HG03045 (cell line): ENCODE measurements at regions not wholly inside any gene's neighbourhood (a gene's known extent, or its start where the extent isn't known, plus 50 kb on each side); places are given as distances from the start of the nearest gene placed in this dataset.

ENCODE experiments used
- ATAC-seq: cut with Tn5 transposase; IDR thresholded peaks from one replicate; pipeline ENCODE4 v1.9.1; 2021; ENCODE audit warnings: mild to moderate bottlenecking, moderate library complexity; ENCODE audit not compliant: unreplicated experiment

DNA sequence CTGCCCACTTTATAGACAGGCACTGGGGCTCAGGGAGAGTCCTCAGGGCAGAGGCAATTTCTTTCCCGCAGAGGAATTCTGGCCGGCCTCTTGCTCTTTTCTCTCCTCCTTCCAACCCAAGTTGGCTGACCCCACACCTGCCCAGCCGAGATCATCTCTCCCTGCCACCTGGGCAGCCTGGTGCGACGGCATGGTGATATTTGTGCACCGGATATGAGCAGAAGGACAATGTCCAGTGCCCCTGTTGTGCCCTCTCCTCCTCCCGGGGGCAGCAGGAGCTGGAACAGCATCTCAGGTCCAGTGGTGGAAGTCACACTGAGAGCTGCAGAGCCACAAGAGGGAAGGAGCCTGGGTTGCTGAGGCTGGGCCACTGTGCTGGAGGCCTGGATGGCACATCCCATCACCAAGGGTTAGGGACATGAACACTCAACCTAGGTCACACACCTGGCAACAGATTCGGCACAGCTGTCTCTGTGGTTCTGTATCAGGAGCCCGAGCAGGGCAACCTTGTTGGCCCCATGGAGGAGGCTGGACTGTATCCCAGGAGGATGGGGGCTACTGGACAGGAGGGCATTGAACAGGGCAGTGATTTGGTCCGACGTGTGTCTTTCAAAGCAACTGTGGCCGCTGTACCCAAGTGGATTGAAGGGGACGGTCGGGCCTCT, 57.7 kb upstream of the DIO3 start:
- ATAC-seq = no peak

DNA sequence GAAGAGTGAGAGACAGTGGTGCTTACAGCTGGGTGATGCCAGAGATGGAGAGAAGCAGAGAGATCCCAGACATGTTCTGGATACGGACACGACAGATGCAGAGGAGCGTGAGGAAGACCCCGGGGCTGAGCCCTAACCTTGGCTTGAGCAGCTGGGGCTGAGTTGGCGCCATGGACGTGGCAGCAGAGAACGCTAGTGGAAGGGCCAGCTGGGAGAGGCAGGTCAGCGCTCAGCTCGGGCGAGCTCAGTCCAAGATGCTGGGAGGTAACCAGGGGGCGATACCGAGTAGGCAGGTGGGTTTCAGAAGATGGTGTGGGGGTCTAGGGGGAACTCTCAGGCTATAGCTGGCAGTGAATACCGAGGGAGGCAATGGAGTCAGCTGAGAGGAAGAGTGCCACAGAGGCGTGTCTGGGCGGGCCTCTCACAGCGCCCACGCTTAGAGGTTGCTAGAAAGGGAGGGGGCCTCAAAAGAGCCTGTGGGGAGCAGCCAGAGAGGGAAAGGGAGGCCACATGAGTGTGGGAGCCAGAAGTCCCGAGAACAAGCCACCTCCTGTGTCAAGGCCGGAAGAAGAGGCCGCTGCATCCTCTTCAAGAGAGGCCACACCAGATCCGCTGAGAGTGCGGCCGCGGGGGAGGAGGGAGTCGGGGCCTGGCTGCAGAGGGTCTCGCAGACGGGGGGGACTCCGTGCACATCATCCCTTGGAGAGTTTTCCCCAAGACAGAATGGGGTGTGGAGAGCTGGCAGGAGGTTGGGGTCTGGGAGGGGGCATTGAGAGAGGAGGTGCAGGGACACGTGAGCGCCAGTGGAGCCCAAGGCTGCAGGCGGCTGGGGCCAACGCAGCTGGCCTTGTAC, 57.0 kb upstream of the DIO3 start:
- ATAC-seq = no peak

DNA sequence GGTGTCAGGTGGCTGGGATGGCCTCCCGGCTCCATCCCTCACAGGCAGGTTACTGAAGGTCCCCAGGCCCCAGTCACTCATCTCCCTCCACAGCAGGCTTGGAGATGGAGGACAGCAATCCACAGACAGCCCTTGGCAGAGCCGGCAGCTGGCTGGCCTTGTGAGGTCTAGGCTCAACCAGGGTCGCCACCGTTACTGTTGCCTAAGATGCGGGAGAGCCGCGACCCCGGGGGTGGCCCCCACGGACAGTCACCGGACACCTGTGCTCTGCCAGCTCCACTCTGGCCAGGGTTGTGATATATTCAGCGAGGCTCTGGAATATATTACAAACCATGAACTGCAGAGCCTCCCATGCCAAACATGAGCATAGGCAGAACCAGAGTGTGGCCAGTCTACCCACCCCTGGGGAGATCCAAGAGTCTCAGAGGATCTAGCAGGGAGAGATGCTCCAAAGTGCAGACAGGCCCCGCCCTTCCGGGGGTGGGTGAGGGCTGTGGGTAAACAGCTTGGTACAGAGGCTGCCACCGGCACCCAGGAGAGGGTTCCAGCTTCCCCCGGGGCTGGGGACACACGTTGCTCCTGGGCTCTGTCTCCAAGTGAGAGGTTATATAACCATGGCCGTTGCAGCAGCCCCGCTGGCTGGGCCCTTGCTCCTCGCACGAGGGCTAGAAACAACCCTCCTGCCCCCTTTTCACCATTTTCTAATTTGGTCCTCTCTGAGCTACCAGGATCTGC, 55.9 kb upstream of the DIO3 start:
- ATAC-seq = no peak

DNA sequence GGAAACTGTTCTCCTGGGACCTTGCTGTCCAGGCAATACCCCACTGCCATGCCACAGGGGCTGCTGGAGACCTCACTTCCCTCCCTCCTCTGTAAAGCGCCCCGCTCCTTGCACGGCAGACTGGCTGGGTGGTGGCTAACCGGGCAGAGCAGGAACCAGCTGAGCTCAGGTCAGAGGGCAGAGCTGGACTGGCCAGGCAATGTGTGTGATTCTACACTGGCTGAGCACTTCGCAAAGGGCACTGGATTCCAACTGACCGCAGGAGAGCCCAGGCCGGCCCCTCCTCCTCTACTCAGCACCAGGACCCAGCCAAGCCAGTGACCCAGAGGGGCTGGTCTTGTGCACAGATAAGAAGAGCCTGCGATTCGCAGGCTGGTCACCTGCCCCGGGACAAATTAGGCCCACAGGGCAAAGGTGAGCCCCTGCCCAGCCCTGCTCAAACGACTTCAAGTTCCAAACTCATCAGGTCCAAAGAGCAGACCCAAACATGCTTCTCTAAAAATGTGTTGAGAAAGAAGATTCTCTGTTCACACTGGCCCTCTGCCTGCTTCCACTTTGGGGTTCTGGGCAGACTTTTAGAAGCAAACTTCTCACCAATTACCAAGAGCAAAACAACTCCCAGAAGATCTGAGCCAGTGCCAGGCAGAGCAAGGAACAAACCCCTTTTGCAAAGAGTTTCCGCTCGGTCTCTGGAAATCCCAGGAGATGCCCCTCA, 54.9 kb upstream of the DIO3 start:
- ATAC-seq = no peak

DNA sequence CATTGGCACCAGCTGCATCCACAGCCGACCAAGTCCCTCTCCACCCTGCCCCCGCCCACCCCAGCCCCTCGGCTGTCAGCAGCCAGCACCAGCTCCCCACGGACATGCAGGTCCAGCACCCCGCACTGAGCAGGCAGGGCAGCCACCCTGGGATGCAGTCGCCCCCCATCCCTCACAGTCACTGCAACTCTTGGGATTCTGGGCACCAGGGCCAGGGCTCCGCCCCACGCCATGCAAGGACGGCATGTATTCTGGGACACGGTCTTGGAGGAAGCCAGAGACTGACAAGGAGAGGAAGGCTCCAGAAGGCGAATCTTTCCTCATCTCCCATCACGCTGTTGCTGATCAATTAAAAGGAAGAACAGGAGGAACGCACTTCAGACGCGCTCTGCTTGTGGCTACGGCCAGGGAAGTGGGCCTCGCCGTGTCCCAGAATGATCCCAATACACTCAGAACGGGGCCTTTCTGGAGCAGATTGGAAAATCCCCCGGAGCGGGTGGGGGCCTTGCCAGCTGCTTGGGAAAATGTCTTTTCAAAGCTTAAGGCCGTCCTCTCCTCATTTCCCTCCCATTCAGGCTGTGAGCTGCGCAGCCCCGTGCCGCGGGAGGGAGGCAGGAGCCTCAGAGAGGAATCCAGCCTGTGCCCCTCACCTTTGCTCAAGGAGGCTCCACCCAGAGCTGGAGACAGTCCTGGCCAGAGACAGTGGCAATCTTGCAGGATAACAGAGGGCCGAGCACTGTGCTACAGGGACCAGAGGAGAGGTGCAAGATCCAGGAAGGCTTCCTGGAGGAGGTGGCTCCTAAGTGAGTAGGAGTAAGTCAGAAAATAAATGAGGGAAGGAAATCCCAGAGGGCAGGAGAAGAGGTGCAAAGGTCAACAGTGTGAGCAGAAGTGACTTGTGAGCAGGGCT, 54.1 kb upstream of the DIO3 start:
- no peak for ATAC-seq

DNA sequence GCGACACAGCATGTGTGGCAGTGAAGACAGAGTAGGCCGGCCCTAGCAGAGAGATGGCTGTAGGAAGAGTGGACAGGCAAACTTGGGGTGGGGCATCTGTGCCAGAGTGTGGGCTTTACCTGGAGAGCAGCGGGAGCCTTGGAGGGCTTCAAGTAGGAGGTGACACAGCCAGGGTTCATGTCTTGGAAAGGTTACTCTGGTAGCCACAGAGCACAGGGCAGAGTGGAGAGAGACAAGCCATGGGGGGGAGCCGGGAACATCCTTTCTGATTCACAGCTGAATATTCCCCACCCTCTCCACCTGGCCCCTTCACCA, 53.5 kb upstream of the DIO3 start:
- no peak for ATAC-seq

DNA sequence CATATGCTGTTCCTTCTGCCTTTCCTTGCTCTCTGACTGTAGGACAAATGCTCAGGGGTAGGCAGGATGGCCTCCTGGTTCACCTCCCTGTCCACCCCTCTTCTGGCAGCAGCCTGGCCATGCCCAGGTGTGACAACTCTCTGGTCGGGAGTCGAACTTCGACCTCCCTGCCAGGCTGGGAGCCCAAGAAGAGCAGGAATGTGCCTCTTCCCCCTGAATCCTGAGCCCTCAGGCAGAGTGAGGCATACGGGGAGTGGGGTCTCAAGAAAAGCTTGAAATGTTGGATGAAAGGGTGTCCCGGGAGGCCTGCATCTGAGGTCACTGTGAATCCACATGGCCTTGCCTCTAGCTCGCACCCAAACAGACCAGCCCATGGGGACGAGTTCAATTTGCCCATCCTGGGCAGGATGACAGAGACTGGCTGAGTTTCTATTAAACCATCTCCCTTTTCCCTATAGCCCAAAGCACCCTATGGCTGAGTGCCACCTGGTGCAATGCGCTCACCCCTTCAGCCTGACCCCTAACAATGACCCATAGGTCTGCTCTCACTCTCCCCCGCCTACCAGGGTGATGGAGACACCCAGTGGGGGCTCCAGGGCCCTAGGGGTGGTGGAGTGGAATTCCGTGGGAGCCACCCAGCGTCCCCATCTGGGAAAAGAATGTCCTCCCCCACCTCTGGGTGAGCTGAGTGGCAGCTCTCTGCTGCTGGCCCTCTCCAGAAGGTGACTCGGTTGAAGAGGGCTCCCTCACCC, 52.9 kb upstream of the DIO3 start:
- ATAC-seq = no peak

DNA sequence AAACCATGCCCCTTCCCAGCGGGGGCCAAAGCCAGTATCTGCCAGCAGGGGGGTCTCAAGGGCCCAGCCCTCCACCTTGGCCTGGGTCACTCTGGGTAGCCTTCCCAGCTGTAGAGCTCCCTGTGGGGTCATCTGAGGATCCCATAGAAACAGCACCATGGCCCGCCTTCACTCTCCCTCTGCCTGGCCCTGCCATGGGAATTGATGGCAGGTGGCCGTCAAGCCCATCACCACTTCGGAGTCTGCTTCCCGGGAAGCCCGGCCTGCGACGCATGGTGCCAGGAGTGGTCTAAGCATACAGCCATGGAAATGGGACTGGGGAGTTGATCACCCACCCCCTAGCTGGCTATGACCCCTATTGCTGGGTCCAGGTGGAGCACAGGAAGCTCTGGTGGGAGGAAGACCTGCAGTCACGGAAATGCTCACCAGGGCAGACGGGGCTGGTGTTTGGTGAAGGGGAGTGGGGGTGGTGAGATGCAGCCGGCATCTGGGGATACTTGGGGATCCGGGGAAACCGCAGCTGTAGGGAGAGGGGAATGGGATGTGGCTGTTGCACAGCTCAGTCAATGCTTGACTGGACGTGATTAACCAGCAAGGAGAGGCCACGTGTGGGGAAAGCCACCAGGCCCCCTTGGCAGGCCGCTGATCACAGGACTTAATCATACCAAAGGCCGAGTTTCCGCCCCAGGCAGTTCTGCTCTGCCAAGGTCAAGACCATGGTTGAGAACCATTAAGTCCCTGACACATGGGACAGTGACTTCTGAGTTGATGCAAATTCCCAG, 52.2 kb upstream of the DIO3 start:
- no peak for ATAC-seq

DNA sequence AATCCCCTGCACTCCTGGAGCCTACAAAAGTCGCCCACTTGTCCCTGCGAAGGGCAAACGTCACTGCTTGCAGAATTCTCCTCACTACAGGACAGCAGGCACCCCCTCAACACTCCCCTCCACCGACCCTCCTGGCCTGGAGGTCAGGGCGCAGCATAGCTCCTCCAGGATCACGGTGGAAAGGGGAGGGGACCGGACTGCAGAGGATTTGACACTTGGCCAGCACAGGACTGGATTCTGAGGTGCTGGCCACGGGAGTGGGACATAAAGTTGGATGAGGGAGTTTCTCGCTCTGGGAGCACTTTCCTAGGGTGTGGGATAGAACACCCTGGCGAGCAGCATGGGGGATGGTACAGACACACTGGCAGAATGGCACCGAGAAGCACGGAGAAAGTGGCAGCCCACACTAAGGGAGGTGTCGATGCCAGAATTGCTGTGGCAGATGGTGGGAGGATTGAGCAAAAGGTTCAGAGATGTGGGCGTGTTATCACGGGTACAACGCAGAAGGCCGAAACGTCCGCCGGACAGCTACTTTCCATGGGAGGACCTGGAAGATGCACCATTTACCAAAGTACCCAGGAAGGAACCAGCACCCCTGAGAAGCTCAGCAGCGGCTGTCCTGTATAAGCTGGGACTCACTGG, 51.4 kb upstream of the DIO3 start:
- ATAC-seq = no peak

DNA sequence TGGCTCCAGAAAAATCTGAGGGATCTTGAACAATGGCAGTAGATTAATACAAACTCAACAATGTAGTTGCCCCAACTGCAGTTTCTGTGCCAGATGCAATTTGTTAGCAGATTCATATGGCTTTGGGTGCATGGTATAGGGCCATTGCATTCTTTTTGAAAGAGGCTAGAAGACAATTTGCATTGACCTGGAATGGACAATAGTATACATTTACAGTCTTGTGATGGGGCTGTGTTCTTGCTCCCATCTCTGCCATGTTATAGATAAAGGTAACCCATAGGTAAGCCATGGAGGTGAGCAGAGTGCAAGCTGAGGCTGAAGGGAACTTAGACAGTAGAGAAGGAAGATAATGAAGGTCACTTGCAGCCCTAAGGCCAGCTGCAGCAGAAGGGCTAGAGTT, 50.1 kb upstream of the DIO3 start:
- ATAC-seq = no peak
